HG03175 (cell line): ENCODE measurements at regions not wholly inside any gene's neighbourhood (a gene's known extent, or its start where the extent isn't known, plus 50 kb on each side); places are given as distances from the start of the nearest gene placed in this dataset.
"Not testable (repeated sequence)": the region's sequence is repeated elsewhere in the genome, so short reads cannot be mapped to it uniquely, and the experiment has no call there.

Experiments
- ATAC-seq: cut with Tn5 transposase; IDR thresholded peaks from one replicate; pipeline ENCODE4 v1.9.1; 2021; ENCODE audit warnings: mild to moderate bottlenecking, moderate library complexity; ENCODE audit not compliant: unreplicated experiment

- ATAC-seq, result no peak
Observed at GRCh38 chr6:85360794-85361642, 88.9 kb upstream of the NT5E start.

GRCh38 chr6:85357651-85358050, 92.2 kb upstream of the NT5E start:
- ATAC-seq, result no peak

- ATAC-seq, result not testable (repeated sequence)
Observed at GRCh38 chr6:85356743-85357142, 93.1 kb upstream of the NT5E start.

GRCh38 chr6:85355816-85356215, 94.1 kb upstream of the NT5E start:
- no peak for ATAC-seq

GRCh38 chr6:85354761-85355618, 94.9 kb upstream of the NT5E start:
- peak; percentile 84 for ATAC-seq

- ATAC-seq, result no peak
Observed at GRCh38 chr6:85353012-85353411, 96.9 kb upstream of the NT5E start.

- no peak for ATAC-seq
Observed at GRCh38 chr6:85348643-85349042, 101.2 kb upstream of the NT5E start.

GRCh38 chr6:85347812-85348211, 102.1 kb upstream of the NT5E start:
- no peak for ATAC-seq

- no peak for ATAC-seq
Observed at GRCh38 chr6:85346196-85346595, 103.7 kb upstream of the NT5E start.

GRCh38 chr6:85344996-85345395, 104.9 kb upstream of the NT5E start:
- ATAC-seq, result no peak

- no peak for ATAC-seq
Observed at GRCh38 chr6:85343428-85343827, 106.5 kb upstream of the NT5E start.

- no peak for ATAC-seq
Observed at GRCh38 chr6:85329196-85329595, 120.7 kb upstream of the NT5E start.

- not testable (repeated sequence) for ATAC-seq
Observed at GRCh38 chr6:85325811-85326210, 124.1 kb upstream of the NT5E start.

GRCh38 chr6:85323435-85324040, 126.3 kb upstream of the NT5E start:
- ATAC-seq, result peak; percentile 87

- ATAC-seq, result no peak
Observed at GRCh38 chr6:85322446-85323105, 127.3 kb upstream of the NT5E start.

- no peak for ATAC-seq
Observed at GRCh38 chr6:85321906-85322305, 128.0 kb upstream of the NT5E start.

- no peak for ATAC-seq
Observed at GRCh38 chr6:85314586-85314985, 135.3 kb upstream of the NT5E start.

GRCh38 chr6:85300581-85300980, 149.3 kb upstream of the NT5E start:
- ATAC-seq, result no peak

- ATAC-seq, result no peak
Observed at GRCh38 chr6:85298553-85298952, 151.3 kb upstream of the NT5E start.

- no peak for ATAC-seq
Observed at GRCh38 chr6:85291326-85291725, 158.6 kb upstream of the NT5E start.

GRCh38 chr6:85287654-85288053, 162.2 kb upstream of the NT5E start:
- no peak for ATAC-seq
